Stimulated activated naive B cell treated with anti-CD40 and anti-IgM and Interleukin-4, amounts not matched to agents 10 μg/mL and 1 μg/mL and 100 μg/mL, for 72 hours (primary cell): ENCODE measurements at regions not wholly inside any gene's neighbourhood (a gene's known extent, or its start where the extent isn't known, plus 50 kb on each side); places are given as distances from the start of the nearest gene placed in this dataset.
"Not testable (repeated sequence)": the region's sequence is repeated elsewhere in the genome, so short reads cannot be mapped to it uniquely, and the experiment has no call there.

Experiments used
- ATAC-seq, 2 donors: fragments of 150-1000 bp; cut with Tn5 transposase; replicated peaks; 2 replicates each; pipeline ENCODE4 v1.10.0; 2021; ENCODE audit warnings: moderate library complexity in 1 of 2
- DNase-seq: peaks from one replicate; pipeline ENCODE4 v3.0.0; 2021
- H3K27ac Mint-ChIP-seq: one replicate; pipeline ENCODE4 v1.8.0; 2022; ENCODE audit warnings: mild to moderate bottlenecking, mixed read lengths
- H3K27me3 Mint-ChIP-seq, 2 donors: one replicate each; pipeline ENCODE4 v1.8.0; 2022; ENCODE audit warnings: mixed read lengths in 2 of 2
- H3K36me3 Mint-ChIP-seq, 2 donors: one replicate each; pipeline ENCODE4 v1.8.0; 2022; ENCODE audit warnings: mixed read lengths in 2 of 2, mild to moderate bottlenecking in 1 of 2
- H3K4me1 Mint-ChIP-seq, 2 donors: one replicate each; pipeline ENCODE4 v1.8.0; 2022; ENCODE audit warnings: mixed read lengths in 2 of 2, mild to moderate bottlenecking in 1 of 2
- H3K4me3 Mint-ChIP-seq, 2 donors: one replicate each; pipeline ENCODE4 v1.8.0; 2022; ENCODE audit warnings: mild to moderate bottlenecking in 2 of 2, mixed read lengths in 2 of 2, moderate library complexity in 1 of 2
- H3K9me3 Mint-ChIP-seq, 2 donors: one replicate each; pipeline ENCODE4 v1.8.0; 2022; ENCODE audit warnings: mixed read lengths in 2 of 2, mild to moderate bottlenecking in 1 of 2

DNA sequence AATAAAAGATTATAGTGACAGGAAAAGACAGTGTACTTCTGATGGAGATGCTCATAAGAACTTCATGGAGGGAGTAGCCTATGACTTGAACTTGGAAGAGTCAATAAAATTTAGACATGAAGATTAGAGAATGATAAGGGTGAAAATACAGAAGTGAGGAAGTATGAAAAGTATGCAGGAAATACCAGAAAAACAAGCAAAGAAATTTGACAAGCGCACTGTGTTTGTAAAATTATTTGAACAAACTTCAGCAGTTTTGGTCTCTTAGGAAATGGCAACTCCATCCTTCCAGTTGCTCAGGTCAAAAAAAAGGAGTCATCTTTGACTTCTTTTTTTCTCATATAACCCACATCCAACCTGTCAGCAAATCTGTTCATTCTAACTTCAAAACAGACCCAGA is 864.0 kb upstream of the ZEB2 start:
- Mint-ChIP-seq H3K27me3 (no peaks in the 10 kb centered on the region), H3K4me1 (peaks cover 0 to 3% of the 10 kb centered on the region in 2 donors), H3K9me3 (no peaks in the 10 kb centered on the region), H3K4me3 (no peak overlapping the region), H3K27ac (no peak overlapping the region), H3K36me3 (no peaks in the 10 kb centered on the region)
- DNase-seq (no peak), ATAC-seq (no peak)

DNA sequence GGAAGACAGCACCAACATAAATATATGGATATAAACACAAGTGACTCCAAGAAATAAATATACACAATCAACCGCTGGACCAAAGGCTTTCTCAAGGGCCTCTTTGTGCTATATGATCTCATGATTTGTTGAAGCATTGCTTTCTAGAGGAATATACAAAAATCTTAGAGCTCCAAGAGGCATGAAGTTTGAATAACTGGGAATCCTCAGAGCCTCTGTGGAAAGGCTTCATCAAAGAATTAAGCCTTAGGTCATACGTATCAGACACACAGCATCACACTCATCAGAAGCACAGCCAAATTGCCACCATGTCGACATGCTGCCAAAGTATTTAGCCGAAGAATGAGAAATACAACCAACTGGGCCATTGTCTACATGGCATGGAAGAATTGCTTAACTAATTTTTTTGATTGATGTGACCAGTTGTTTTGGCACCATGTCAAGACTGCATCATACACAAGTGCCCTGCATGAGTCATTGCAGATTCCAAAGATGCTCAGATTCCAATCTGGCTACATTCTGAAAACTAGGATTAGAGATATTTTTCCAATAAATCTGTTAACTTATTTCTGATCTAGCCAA is 860.6 kb upstream of the ZEB2 start:
- ATAC-seq: no peak
- Mint-ChIP-seq H3K4me3 (no peak overlapping the region), H3K27me3 (no peaks in the 10 kb centered on the region), H3K36me3 (no peaks in the 10 kb centered on the region), H3K4me1 (no peaks in the 10 kb centered on the region), H3K9me3 (no peaks in the 10 kb centered on the region), H3K27ac (no peak overlapping the region)
- no peak for DNase-seq

DNA sequence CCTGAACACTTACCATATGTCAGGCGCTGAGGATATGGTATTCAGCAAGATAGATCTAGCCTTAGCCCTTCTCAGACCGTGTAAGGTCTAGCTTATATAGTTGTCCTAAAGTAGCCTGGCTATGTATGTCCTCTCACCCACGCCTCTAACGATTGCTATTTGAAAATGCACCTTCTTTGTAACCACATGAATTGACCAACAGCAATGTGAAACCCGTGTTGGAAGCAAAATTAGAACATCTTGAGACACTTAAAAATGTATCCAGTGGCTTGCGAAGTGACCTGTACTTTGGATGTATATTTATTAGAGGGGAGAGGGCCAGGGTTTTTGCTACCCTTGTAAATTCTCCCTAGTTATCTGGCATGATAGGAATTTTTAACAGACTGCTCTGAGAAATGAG is 860.0 kb upstream of the ZEB2 start:
- Mint-ChIP-seq H3K36me3 (no peaks in the 10 kb centered on the region), H3K4me3 (no peak overlapping the region), H3K4me1 (no peaks in the 10 kb centered on the region), H3K27me3 (no peaks in the 10 kb centered on the region), H3K27ac (no peak overlapping the region), H3K9me3 (no peaks in the 10 kb centered on the region)
- DNase-seq (no peak), ATAC-seq (no peak)

DNA sequence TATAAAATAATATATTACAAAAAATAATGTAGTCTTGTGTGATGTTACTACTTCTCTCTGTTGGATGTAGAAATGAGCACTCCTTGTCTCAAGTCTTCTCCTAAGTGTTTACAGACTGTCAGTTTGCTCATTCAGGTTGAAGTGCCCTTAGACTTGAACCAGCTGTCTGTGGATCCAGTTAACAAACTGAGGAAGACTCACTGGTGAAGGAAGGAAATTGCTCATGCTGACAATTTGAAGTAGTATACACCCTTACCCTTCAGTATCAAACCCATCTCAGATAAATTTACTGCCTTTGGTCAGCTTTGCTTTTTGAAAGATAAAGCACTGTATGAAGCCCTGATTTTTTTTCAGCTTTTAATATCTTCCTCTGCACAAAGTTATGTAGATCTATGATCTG is 854.2 kb upstream of the ZEB2 start:
- Mint-ChIP-seq H3K27me3 (no peaks in the 10 kb centered on the region), H3K9me3 (no peaks in the 10 kb centered on the region), H3K4me1 (peaks cover 0 to 4% of the 10 kb centered on the region in 2 donors), H3K4me3 (no peak overlapping the region), H3K36me3 (no peaks in the 10 kb centered on the region), H3K27ac (no peak overlapping the region)
- DNase-seq (no peak), ATAC-seq (no peak)

DNA sequence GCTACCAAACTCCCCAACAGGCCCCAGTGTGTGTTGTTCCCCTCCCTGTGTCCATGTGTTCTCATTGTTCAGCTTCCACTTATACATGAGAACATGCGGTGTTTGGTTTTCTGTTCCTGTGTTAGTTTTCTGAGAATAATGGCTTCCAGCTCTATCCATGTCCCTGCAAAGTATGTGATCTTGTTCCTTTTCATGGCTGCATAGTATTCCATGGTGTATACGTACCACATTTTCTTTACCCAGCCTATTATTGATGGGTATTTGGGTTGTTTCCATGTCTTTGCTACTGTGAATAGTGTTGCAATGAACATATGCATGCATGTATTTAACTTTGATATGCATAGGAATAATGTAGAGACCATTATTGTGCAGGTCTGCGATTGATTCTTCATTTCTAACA is 847.4 kb upstream of the ZEB2 start:
- H3K27me3 Mint-ChIP-seq, H3K36me3 Mint-ChIP-seq, ATAC-seq, DNase-seq, H3K4me3 Mint-ChIP-seq, H3K4me1 Mint-ChIP-seq, H3K9me3 Mint-ChIP-seq, H3K27ac Mint-ChIP-seq: not testable (repeated sequence)

DNA sequence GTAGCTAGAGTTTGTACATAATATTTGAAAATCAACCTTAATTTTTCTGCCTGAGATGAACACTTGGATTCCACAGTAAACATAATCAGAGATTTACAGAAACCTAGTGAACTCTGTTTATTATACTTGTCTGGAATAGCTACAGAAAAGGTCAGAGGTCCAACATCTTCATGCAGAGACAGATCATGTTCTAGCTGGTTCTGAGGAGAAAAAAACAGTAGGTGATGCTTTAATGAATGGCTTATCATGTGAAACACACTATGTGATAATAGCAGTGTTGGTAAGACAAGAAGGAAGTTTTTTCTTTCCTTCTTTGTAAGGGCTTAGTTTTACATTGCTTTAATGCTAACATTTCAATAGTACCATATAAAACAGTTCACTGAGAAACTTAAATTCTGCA is 846.4 kb upstream of the ZEB2 start:
- peaks cover 3 to 4% of the 10 kb centered on the region in 2 donors for H3K9me3 Mint-ChIP-seq
- H3K4me1 Mint-ChIP-seq: peaks cover 0 to 2% of the 10 kb centered on the region in 2 donors
- H3K27me3 Mint-ChIP-seq: no peaks in the 10 kb centered on the region
- DNase-seq (no peak), ATAC-seq (no peak)
- H3K4me3 Mint-ChIP-seq: no peak overlapping the region
- H3K36me3 Mint-ChIP-seq: no peaks in the 10 kb centered on the region
- H3K27ac Mint-ChIP-seq: no peak overlapping the region

DNA sequence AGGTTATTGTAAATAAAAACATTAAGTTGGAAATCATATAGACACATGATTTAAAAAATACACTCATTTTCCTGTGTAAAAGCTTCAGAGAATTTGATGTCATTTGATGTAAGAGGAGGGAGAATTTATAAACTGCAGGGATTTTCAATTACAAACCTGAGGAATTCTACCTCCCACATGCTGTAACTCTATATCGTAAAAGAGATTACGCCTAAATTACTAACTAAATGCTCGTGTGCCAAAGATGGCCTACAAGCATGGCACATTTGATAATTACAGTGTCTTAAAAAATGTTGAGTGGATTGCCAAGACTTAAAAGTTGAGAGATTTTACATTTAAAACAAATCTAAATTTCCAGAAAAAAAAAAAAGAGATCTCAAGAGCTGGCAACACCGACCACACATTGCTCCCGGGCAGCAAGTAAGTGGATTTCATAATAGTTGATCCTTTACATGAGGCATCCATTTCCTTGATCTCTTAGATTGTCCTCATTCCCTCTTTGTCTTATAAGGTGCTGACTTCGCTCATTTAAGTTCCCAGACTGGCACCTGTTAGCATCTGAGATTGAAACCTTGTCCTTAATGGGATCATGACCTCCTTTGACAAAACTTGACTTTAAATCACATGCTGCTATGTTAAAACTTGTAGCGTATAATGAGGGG is 840.3 kb upstream of the ZEB2 start:
- DNase-seq (no peak), ATAC-seq (no peak)
- no peak overlapping the region for H3K27ac Mint-ChIP-seq
- H3K27me3 Mint-ChIP-seq: no peaks in the 10 kb centered on the region
- H3K36me3 Mint-ChIP-seq: no peaks in the 10 kb centered on the region
- H3K4me3 Mint-ChIP-seq: no peak overlapping the region
- no peaks in the 10 kb centered on the region for H3K9me3 Mint-ChIP-seq
- no peaks in the 10 kb centered on the region for H3K4me1 Mint-ChIP-seq

DNA sequence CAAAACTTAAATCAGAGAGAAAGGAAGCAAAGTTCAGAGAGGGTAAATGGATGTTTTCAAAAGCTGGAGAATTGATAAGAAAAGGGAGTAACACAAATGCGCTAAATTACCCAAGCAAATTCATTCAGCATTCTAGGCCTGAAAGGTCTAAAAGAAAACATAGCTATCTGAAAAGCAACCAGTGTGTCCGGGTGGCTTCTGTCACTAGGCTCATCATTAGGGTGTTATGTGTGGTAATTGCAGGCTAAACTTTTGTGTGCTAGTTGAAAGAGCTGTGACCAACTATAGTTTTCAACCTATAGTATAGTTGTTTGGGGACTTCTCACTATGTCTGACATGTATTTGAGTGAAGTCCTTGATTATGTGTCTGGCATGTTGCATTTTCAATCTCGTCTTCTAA is 839.6 kb upstream of the ZEB2 start:
- no peaks in the 10 kb centered on the region for H3K9me3 Mint-ChIP-seq
- no peak for ATAC-seq
- no peaks in the 10 kb centered on the region for H3K36me3 Mint-ChIP-seq
- no peaks in the 10 kb centered on the region for H3K4me1 Mint-ChIP-seq
- no peak overlapping the region for H3K27ac Mint-ChIP-seq
- no peaks in the 10 kb centered on the region for H3K27me3 Mint-ChIP-seq
- DNase-seq: no peak
- no peak overlapping the region for H3K4me3 Mint-ChIP-seq

DNA sequence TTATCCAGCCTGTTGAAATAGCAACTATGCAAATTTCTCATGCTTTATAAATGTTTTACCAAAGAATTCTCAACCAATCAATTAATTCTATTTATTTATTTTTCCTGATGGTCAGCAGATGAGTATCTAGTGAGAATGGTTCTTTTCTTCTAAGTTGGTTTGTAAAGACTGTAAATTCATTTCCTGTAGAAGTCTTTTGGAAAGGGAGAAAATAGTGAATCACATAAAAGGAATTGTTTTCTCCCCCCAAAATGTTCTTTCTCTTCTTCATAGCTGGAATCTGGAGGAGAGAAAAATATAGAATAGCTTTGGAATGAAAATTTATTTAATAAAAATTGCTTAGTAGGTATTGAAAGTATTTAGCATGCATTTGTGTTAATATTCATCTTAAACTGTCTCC is 836.1 kb upstream of the ZEB2 start:
- Mint-ChIP-seq H3K27ac (no peak overlapping the region), H3K36me3 (no peaks in the 10 kb centered on the region)
- no peak for DNase-seq

DNA sequence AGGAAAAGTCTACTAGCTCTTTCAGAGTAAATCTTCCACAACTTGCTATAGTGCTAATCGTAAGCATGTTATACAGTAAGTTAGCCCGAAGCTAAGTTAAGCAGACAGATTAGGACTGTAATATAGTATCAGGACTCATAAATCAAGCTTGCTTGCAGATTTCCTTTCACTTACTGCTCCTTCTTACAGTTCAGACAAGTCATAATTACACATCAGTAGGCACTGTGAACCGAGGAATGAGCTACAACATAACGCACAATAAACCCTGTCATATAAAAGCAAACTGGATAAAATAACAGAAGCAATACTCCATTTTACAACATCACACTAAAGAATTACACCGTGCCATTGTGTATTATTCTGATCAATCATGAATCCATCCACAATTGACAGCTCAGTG is 832.6 kb upstream of the ZEB2 start:
- Mint-ChIP-seq H3K36me3 (no peaks in the 10 kb centered on the region), H3K4me3 (no peak overlapping the region), H3K27ac (no peak overlapping the region), H3K27me3 (no peaks in the 10 kb centered on the region), H3K4me1 (no peaks in the 10 kb centered on the region), H3K9me3 (no peaks in the 10 kb centered on the region)
- ATAC-seq: no peak
- no peak for DNase-seq

More for the DNA sequence above, 836.1 kb upstream of the ZEB2 start:
- no peak for ATAC-seq
- no peak overlapping the region for H3K4me3 Mint-ChIP-seq
- no peaks in the 10 kb centered on the region for H3K4me1 Mint-ChIP-seq
- no peaks in the 10 kb centered on the region for H3K9me3 Mint-ChIP-seq
- no peaks in the 10 kb centered on the region for H3K27me3 Mint-ChIP-seq

DNA sequence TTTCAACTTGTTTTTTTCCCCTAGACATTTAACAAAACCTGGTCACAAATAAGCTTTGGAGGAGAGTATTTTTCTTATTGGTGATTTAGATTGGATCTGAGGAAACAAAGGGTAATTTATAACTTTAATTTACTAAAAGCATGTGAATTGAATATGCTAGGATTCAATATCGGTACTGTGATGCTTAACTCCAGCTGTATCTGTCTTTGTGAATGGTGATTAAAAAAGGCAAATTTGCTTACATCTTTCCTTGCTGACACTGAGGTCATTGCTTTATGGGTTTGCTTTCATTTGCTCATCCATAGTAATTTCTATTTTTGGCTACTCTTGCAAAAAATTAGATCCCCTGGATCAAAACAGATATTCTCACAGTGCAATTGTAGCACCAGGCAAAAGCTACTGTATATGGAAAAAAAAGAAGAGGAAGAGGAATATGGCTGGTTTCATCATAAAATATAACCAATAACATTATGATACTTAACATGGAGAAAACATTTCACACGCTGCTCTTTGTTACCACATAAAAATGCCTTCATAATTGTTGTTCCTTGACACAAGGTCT is 832.0 kb upstream of the ZEB2 start:
- no peak overlapping the region for H3K27ac Mint-ChIP-seq
- no peaks in the 10 kb centered on the region for H3K9me3 Mint-ChIP-seq
- no peak overlapping the region for H3K4me3 Mint-ChIP-seq
- DNase-seq (no peak), ATAC-seq (no peak)
- no peaks in the 10 kb centered on the region for H3K36me3 Mint-ChIP-seq
- H3K4me1 Mint-ChIP-seq: no peaks in the 10 kb centered on the region
- no peaks in the 10 kb centered on the region for H3K27me3 Mint-ChIP-seq

DNA sequence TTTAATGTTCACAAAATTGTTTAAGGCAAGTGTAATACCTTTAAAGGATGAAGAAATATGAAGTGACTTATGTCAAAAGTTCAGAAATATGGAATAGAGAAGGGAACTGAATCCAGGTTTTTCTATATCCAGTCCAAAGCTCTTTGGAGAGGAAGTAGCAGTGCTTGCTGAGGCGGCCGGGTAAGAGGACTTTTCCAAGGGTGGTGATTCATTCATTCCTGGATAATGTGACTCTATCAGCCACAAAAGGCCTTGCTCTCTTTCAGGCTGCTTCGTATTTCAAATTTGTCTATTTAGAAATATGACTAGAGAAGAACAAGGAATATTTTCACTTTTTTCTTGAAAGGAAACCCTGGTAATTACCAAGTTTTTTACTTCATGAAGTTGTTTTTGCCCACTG is 830.1 kb upstream of the ZEB2 start:
- DNase-seq (no peak), ATAC-seq (no peak)
- no peaks in the 10 kb centered on the region for H3K4me1 Mint-ChIP-seq
- H3K4me3 Mint-ChIP-seq: no peak overlapping the region
- H3K27ac Mint-ChIP-seq: no peak overlapping the region
- no peaks in the 10 kb centered on the region for H3K36me3 Mint-ChIP-seq
- no peaks in the 10 kb centered on the region for H3K27me3 Mint-ChIP-seq
- no peaks in the 10 kb centered on the region for H3K9me3 Mint-ChIP-seq

DNA sequence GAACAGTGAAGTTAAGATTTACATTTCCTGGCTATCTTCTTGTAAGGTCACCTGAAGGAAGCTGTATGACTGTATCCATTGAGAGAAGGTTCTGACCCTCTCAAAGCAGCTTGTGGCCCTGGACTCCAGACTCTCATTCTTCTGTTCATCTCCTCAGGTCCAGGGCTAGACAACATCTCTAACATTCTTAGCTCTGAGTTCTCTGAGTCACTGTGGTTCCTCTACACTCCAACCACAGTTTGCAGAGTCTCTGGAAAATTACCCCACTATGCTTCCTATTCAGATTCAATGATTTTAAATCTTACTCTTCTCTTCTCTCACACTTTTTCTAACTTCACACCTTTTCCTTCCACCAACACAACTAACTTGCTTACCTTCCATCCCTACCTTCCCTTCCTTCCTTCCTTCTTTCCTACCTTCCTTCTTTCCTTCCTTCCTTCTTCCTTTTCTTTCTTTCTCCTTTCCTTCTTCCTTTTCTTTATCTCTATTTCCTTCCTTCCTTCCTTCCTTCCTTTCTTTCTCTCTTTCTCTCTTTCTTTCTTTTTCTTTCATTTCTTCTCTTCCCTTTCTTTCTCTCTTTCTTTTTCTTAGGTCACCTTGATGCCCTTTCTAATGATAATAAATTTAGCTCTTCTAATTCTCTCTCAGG is 824.3 kb upstream of the ZEB2 start:
- Mint-ChIP-seq H3K36me3 (no peaks in the 10 kb centered on the region), H3K27me3 (no peaks in the 10 kb centered on the region), H3K27ac (no peak overlapping the region), H3K4me3 (no peak overlapping the region), H3K9me3 (peaks cover 6 to 18% of the 10 kb centered on the region in 2 donors), H3K4me1 (peaks cover 0 to 5% of the 10 kb centered on the region in 2 donors)
- DNase-seq: no peak
- ATAC-seq: no peak

DNA sequence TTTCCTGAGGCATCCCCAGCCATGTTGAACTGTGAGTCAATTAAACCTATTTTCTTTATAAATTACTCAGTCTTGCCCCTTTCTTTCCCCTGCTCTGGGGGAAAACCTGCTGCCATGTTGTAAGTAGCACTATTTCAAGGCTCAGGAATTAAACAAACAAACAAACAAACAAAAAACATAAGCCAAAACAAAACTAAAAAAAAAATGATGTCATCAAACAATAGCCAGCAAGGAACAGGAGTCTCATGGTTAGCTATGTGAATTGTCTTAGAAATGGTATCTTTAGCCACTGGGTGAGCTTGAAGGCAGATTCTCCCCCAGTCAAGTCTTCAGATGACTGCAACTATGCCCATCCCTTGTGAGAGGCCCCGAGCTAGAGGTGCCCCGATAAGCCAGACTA is 823.4 kb upstream of the ZEB2 start:
- Mint-ChIP-seq H3K27me3 (no peaks in the 10 kb centered on the region), H3K9me3 (peaks cover 6 to 18% of the 10 kb centered on the region in 2 donors), H3K4me1 (peaks cover 0 to 5% of the 10 kb centered on the region in 2 donors), H3K36me3 (no peaks in the 10 kb centered on the region), H3K4me3 (no peak overlapping the region), H3K27ac (no peak overlapping the region)
- ATAC-seq: no peak
- DNase-seq: no peak

DNA sequence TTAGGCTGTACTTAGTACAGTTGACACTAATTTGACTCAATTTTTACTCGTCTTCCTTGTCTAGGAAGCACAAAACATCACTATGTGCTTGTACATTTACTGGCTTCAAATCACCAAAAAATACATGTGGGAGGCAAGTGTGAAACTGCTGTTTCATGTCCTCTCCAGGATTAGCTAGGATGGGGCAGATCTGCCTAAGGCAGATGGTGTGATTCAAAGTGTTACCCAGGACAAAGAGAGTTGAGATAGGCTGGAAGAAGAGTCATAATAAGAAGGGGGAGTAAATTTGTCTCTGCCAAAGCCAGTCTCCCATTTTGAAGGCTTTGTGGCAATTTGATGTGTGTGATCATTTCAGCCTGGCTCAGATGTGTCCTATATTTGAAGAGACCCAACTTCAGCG is 821.6 kb upstream of the ZEB2 start:
- no peaks in the 10 kb centered on the region for H3K27me3 Mint-ChIP-seq
- no peaks in the 10 kb centered on the region for H3K36me3 Mint-ChIP-seq
- DNase-seq: no peak
- peaks cover 6 to 18% of the 10 kb centered on the region in 2 donors for H3K9me3 Mint-ChIP-seq
- H3K4me3 Mint-ChIP-seq: no peak overlapping the region
- H3K27ac Mint-ChIP-seq: no peak overlapping the region
- H3K4me1 Mint-ChIP-seq: peaks cover 0 to 5% of the 10 kb centered on the region in 2 donors
- ATAC-seq: no peak
